GM19397 (cell line): ENCODE measurements at regions not wholly inside any gene's neighbourhood (a gene's known extent, or its start where the extent isn't known, plus 50 kb on each side); places are given as distances from the start of the nearest gene placed in this dataset.
"Not testable (repeated sequence)": the region's sequence is repeated elsewhere in the genome, so short reads cannot be mapped to it uniquely, and the experiment has no call there.

Source experiments
- ATAC-seq: cut with Tn5 transposase; IDR thresholded peaks from one replicate; pipeline ENCODE4 v1.9.1; 2021; ENCODE audit warnings: mild to moderate bottlenecking, moderate library complexity; ENCODE audit not compliant: unreplicated experiment

GRCh38 chr13:78098249-78098648 is 179.6 kb upstream of the EDNRB start:
- no peak for ATAC-seq

GRCh38 chr13:78096221-78096620 is 177.6 kb upstream of the EDNRB start:
- no peak for ATAC-seq

GRCh38 chr13:78087966-78088678 is 169.5 kb upstream of the EDNRB start:
- ATAC-seq: no peak

- ATAC-seq: no peak
These were observed 167.0 kb upstream of the EDNRB start for GRCh38 chr13:78085434-78086225.

GRCh38 chr13:78084401-78084800 is 165.8 kb upstream of the EDNRB start:
- no peak for ATAC-seq

GRCh38 chr13:78078168-78078567 is 159.5 kb upstream of the EDNRB start:
- ATAC-seq: no peak

GRCh38 chr13:78067290-78067689 is 148.7 kb upstream of the EDNRB start:
- ATAC-seq: no peak

- ATAC-seq: no peak
These were observed 146.5 kb upstream of the EDNRB start for GRCh38 chr13:78065141-78065540.

- ATAC-seq: no peak
These were observed 143.2 kb upstream of the EDNRB start for GRCh38 chr13:78061806-78062205.

GRCh38 chr13:78060966-78061365 is 142.3 kb upstream of the EDNRB start:
- no peak for ATAC-seq

GRCh38 chr13:78056865-78057264 is 138.2 kb upstream of the EDNRB start:
- not testable (repeated sequence) for ATAC-seq

- ATAC-seq: no peak
These were observed 135.5 kb upstream of the EDNRB start for GRCh38 chr13:78054157-78054556.

- ATAC-seq: no peak
These were observed 128.5 kb upstream of the EDNRB start for GRCh38 chr13:78047151-78047550.

GRCh38 chr13:78046331-78046730 is 127.7 kb upstream of the EDNRB start:
- peak; percentile 89 for ATAC-seq

GRCh38 chr13:78045916-78046315 is 127.3 kb upstream of the EDNRB start:
- peak; percentile 34 for ATAC-seq

GRCh38 chr13:78041366-78041765 is 122.7 kb upstream of the EDNRB start:
- not testable (repeated sequence) for ATAC-seq

GRCh38 chr13:78040205-78040830 is 121.7 kb upstream of the EDNRB start:
- no peak for ATAC-seq

- no peak for ATAC-seq
These were observed 118.2 kb upstream of the EDNRB start for GRCh38 chr13:78036841-78037240.

GRCh38 chr13:78035500-78035899 is 116.9 kb upstream of the EDNRB start:
- ATAC-seq: no peak

GRCh38 chr13:78033509-78033908 is 114.9 kb upstream of the EDNRB start:
- no peak for ATAC-seq

- ATAC-seq: no peak
These were observed 113.5 kb upstream of the EDNRB start for GRCh38 chr13:78032132-78032531.

GRCh38 chr13:78030341-78030896 is 111.8 kb upstream of the EDNRB start:
- ATAC-seq: no peak
